Fibroblast of gingiva (primary cell): ENCODE measurements at regions not wholly inside any gene's neighbourhood (a gene's known extent, or its start where the extent isn't known, plus 50 kb on each side); places are given as distances from the start of the nearest gene placed in this dataset.
"Not testable (repeated sequence)": the region's sequence is repeated elsewhere in the genome, so short reads cannot be mapped to it uniquely, and the experiment has no call there.

Experiments used
- DNase-seq: peaks from one replicate; pipeline ENCODE4 v3.0.0-alpha.2; 2011; ENCODE audit warnings: low read depth

- no peak for DNase-seq
Measured at GRCh38 chr7:112540839-112541577, 60.2 kb downstream of the LSMEM1 start.

GRCh38 chr7:112546723-112547513, 66.1 kb downstream of the LSMEM1 start:
- DNase-seq: no peak

- DNase-seq: no peak
Measured at GRCh38 chr7:112547916-112548315, 67.1 kb downstream of the LSMEM1 start.

GRCh38 chr7:112550468-112551060, 69.8 kb downstream of the LSMEM1 start:
- peak; percentile 58 for DNase-seq

GRCh38 chr7:112551521-112551920, 70.7 kb downstream of the LSMEM1 start:
- DNase-seq: not testable (repeated sequence)

GRCh38 chr7:112554591-112554990, 73.8 kb downstream of the LSMEM1 start:
- DNase-seq: no peak

GRCh38 chr7:112556633-112557032, 75.8 kb downstream of the LSMEM1 start:
- DNase-seq: no peak

- no peak for DNase-seq
Measured at GRCh38 chr7:112566442-112567324, 85.9 kb downstream of the LSMEM1 start.

- DNase-seq: no peak
Measured at GRCh38 chr7:112567388-112567787, 86.6 kb downstream of the LSMEM1 start.

GRCh38 chr7:112571852-112572607, 91.2 kb downstream of the LSMEM1 start:
- no peak for DNase-seq

GRCh38 chr7:112572669-112573301, 92.0 kb downstream of the LSMEM1 start:
- no peak for DNase-seq

GRCh38 chr7:112573302-112574039, 92.7 kb downstream of the LSMEM1 start:
- DNase-seq: no peak

GRCh38 chr7:112575864-112576263, 95.1 kb downstream of the LSMEM1 start:
- no peak for DNase-seq

- DNase-seq: no peak
Measured at GRCh38 chr7:112579388-112579787, 98.6 kb downstream of the LSMEM1 start.

GRCh38 chr7:112580717-112581435, 100.1 kb downstream of the LSMEM1 start:
- DNase-seq: no peak

- DNase-seq: no peak
Measured at GRCh38 chr7:112581529-112581928, 100.7 kb downstream of the LSMEM1 start.

GRCh38 chr7:112584290-112584689, 103.5 kb downstream of the LSMEM1 start:
- DNase-seq: no peak

- no peak for DNase-seq
Measured at GRCh38 chr7:112587504-112587903, 106.7 kb downstream of the LSMEM1 start.

GRCh38 chr7:112592565-112593263, 111.9 kb downstream of the LSMEM1 start:
- DNase-seq: not testable (repeated sequence)
